H9 (cell line): ENCODE measurements at regions not wholly inside any gene's neighbourhood (a gene's known extent, or its start where the extent isn't known, plus 50 kb on each side); places are given as distances from the start of the nearest gene placed in this dataset.

Experiments
- DNase-seq: peaks from one replicate; pipeline ENCODE4 v3.0.0-alpha.2; 2017
- H2AFZ ChIP-seq: one replicate; pipeline ENCODE4 v1.6.1; 2013; ENCODE audit warnings: mild to moderate bottlenecking, low read length, control low read depth, moderate library complexity
- H2AK5ac ChIP-seq: 2 replicates; pipeline ENCODE4 v1.6.1; 2013; ENCODE audit warnings: low read length, control low read depth, mixed read lengths; ENCODE audit not compliant: insufficient read length
- H2BK120ac ChIP-seq: one replicate; pipeline ENCODE4 v1.6.1; 2013; ENCODE audit warnings: low read depth, mild to moderate bottlenecking, low read length, control low read depth, inconsistent platforms; ENCODE audit not compliant: poor library complexity, severe bottlenecking
- H2BK12ac ChIP-seq: 2 replicates; pipeline ENCODE4 v1.6.1; 2013; ENCODE audit warnings: low read length, control low read depth, mixed read lengths, low read depth; ENCODE audit not compliant: insufficient read length
- H2BK15ac ChIP-seq: 2 replicates; pipeline ENCODE4 v1.6.1; 2013; ENCODE audit warnings: low read depth, low read length, control low read depth
- H2BK20ac ChIP-seq: one replicate; pipeline ENCODE4 v1.6.1; 2013; ENCODE audit warnings: low read depth, mild to moderate bottlenecking, low read length, control low read depth, inconsistent platforms; ENCODE audit not compliant: poor library complexity, severe bottlenecking
- H2BK5ac ChIP-seq: 2 replicates; pipeline ENCODE4 v1.6.1; 2013; ENCODE audit warnings: low read length, control low read depth, mixed read lengths; ENCODE audit not compliant: insufficient read length
- H3K14ac ChIP-seq: 2 replicates; pipeline ENCODE4 v1.6.1; 2013; ENCODE audit warnings: low read length, control low read depth; ENCODE audit not compliant: insufficient read depth
- H3K18ac ChIP-seq: 2 replicates; pipeline ENCODE4 v1.6.1; 2013; ENCODE audit warnings: low read depth, mild to moderate bottlenecking, mixed read lengths, low read length, control low read depth; ENCODE audit not compliant: insufficient read length
- H3K23ac ChIP-seq: 2 replicates; pipeline ENCODE4 v1.6.1; 2013; ENCODE audit warnings: low read length, control low read depth, mixed read lengths, low read depth; ENCODE audit not compliant: insufficient read length
- H3K23me2 ChIP-seq: 2 replicates; pipeline ENCODE4 v1.6.1; 2013; ENCODE audit warnings: low read depth, mild to moderate bottlenecking, mixed read lengths, low read length, control low read depth; ENCODE audit not compliant: insufficient read length, poor library complexity, severe bottlenecking
- H3K27ac ChIP-seq: 2 replicates; pipeline ENCODE4 v1.5.1; 2013; ENCODE audit warnings: low read length, control low read depth, mixed read lengths, low read depth; ENCODE audit not compliant: insufficient read length
- H3K27me3 ChIP-seq: 2 replicates; pipeline ENCODE4 v1.6.1; 2013; ENCODE audit warnings: low read length, control low read depth, inconsistent platforms; ENCODE audit not compliant: insufficient read depth
- H3K4ac ChIP-seq: 2 replicates; pipeline ENCODE4 v1.6.1; 2013; ENCODE audit warnings: low read depth, mild to moderate bottlenecking, control low read depth, inconsistent platforms, low read length, moderate library complexity
- H3K4me1 ChIP-seq: 2 replicates; pipeline ENCODE4 v1.6.1; 2013; ENCODE audit warnings: low read length, control low read depth, inconsistent platforms; ENCODE audit not compliant: insufficient read depth
- H3K4me2 ChIP-seq: 2 replicates; pipeline ENCODE4 v1.6.1; 2013; ENCODE audit warnings: low read length, control low read depth, mixed read lengths; ENCODE audit not compliant: insufficient read length, insufficient read depth
- H3K56ac ChIP-seq: 2 replicates; pipeline ENCODE4 v1.6.1; 2013; ENCODE audit warnings: low read depth, mild to moderate bottlenecking, mixed read lengths, low read length, control low read depth; ENCODE audit not compliant: insufficient read length
- H3K79me1 ChIP-seq: 2 replicates; pipeline ENCODE4 v1.6.1; 2013; ENCODE audit warnings: low read depth, mild to moderate bottlenecking, moderate library complexity, low read length, control low read depth, inconsistent platforms; ENCODE audit not compliant: insufficient read depth, poor library complexity, severe bottlenecking
- H3K79me2 ChIP-seq: 2 replicates; pipeline ENCODE4 v1.6.1; 2013; ENCODE audit warnings: low read length, control low read depth, inconsistent platforms; ENCODE audit not compliant: insufficient read depth
- H3K9ac ChIP-seq: 2 replicates; pipeline ENCODE4 v1.6.1; 2013; ENCODE audit warnings: low read length, control low read depth, mixed read lengths; ENCODE audit not compliant: insufficient read length; ENCODE audit errors: extremely low read depth
- H3K9me3 ChIP-seq: one replicate; pipeline ENCODE4 v1.6.1; 2013; ENCODE audit warnings: low read depth, low read length, inconsistent platforms; ENCODE audit not compliant: control insufficient read depth
- H3T11ph ChIP-seq: one replicate; pipeline ENCODE4 v1.6.1; 2013; ENCODE audit warnings: mild to moderate bottlenecking, low read length, control low read depth, inconsistent platforms
- H4K20me1 ChIP-seq: one replicate; pipeline ENCODE4 v1.6.1; 2013; ENCODE audit not compliant: control insufficient read depth, insufficient read length, insufficient read depth
- H4K5ac ChIP-seq: 2 replicates; pipeline ENCODE4 v1.6.1; 2013; ENCODE audit warnings: low read depth, mild to moderate bottlenecking, mixed read lengths, low read length, control low read depth; ENCODE audit not compliant: insufficient read length
- H4K8ac ChIP-seq: replicated peaks from 2 replicates; pipeline ENCODE4 v1.6.1; 2013; ENCODE audit warnings: low read length, control low read depth, mixed read lengths, low read depth; ENCODE audit not compliant: insufficient read length
- H4K91ac ChIP-seq: 2 replicates; pipeline ENCODE4 v1.6.1; 2013; ENCODE audit warnings: low read depth, mild to moderate bottlenecking, moderate library complexity, mixed read lengths, low read length, control low read depth; ENCODE audit not compliant: insufficient read length
- H3K27ac Mint-ChIP-seq, 3 experiments: 2 replicates in 2 of 3; 3 replicates in 1 of 3; pipeline ENCODE4 v1.8.0; 2020 to 2021; ENCODE audit warnings: mixed read lengths in 3 of 3, mild to moderate bottlenecking in 1 of 3, moderate library complexity in 1 of 3
- H3K27me3 Mint-ChIP-seq: 2 replicates; pipeline ENCODE4 v1.8.0; 2021; ENCODE audit warnings: low read depth, mild to moderate bottlenecking, moderate library complexity, mixed read lengths
- H3K36me3 Mint-ChIP-seq, 3 experiments: 2 replicates in 2 of 3; 3 replicates in 1 of 3; pipeline ENCODE4 v1.8.0; 2020 to 2021; ENCODE audit warnings: low read depth in 3 of 3, mixed read lengths in 3 of 3; ENCODE audit not compliant: insufficient read depth in 1 of 3
- H3K4me1 Mint-ChIP-seq, 2 experiments: 2 replicates each; pipeline ENCODE4 v1.8.0; 2020; ENCODE audit warnings: mixed read lengths in 2 of 2
- H3K4me3 Mint-ChIP-seq, 2 experiments: 2 replicates in 1 of 2; 3 replicates in 1 of 2; pipeline ENCODE4 v1.8.0; 2020 to 2021; ENCODE audit warnings: mild to moderate bottlenecking in 2 of 2, mixed read lengths in 2 of 2, moderate library complexity in 1 of 2
- H3K9me3 Mint-ChIP-seq, 2 experiments: 2 replicates in 1 of 2; 3 replicates in 1 of 2; pipeline ENCODE4 v1.8.0; 2020; ENCODE audit warnings: mild to moderate bottlenecking in 2 of 2, mixed read lengths in 2 of 2, moderate library complexity in 1 of 2
- WGBS: extraction: QIAGEN DNeasy Blood & Tissue Kit; methylation state at CpG from one replicate; pipeline ENCODE4 v1.1.7; 2013; ENCODE audit warnings: missing lambda C conversion rate, low lambda C conversion rate, mixed read lengths; ENCODE audit not compliant: insufficient read length; ENCODE audit errors: extremely low coverage; 5-methylcytosine and 5-hydroxymethylcytosine counted together
- TF ChIP-seq, protein P1 (sequence below): fragments of 200-600 bp; sonication (generic); conservative IDR thresholded peaks from 3 replicates; pipeline ENCODE4 v1.8.0; 2021; ENCODE audit warnings: antibody characterized with exemption, mild to moderate bottlenecking

DNA sequence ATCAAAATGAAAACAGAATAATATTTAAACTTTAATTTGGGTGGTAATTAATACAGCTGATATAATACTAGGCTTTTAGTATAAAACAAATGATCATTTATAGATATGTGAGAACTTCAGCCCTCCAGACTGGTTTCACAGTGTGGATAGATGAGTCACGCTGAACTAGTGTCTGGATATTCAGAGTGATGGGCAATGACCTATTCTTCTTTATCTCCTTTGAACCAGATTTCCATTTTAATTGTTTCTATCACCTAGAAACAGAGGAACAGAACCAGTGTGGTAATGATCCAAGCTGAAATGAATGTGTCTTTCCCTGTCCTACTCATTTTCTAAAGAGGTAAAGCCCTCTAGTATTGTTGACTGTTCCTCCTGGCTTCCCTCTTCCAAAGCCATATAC, 155.2 kb upstream of the GK2 start:
- no CpG with 5 or more reads among the region's 1 CpG for WGBS
- H3K4me2 ChIP-seq: no peak overlapping the region
- H4K20me1 ChIP-seq: no peaks in the 10 kb centered on the region
- Mint-ChIP-seq H3K27me3 (no peaks in the 10 kb centered on the region), H3K4me1 (peaks cover 10 to 21% of the 10 kb centered on the region in 2 experiments), H3K9me3 (no peaks in the 10 kb centered on the region; a peak in 1 of 5 replicates), H3K27ac (no peak overlapping the region), H3K4me3 (no peak overlapping the region), H3K36me3 (no peaks in the 10 kb centered on the region; a peak in 2 of 7 replicates)
- H3K9ac ChIP-seq: no peak overlapping the region
- H2BK12ac ChIP-seq: no peak overlapping the region
- no peak overlapping the region for H3K27ac ChIP-seq
- no peak overlapping the region for H3K23ac ChIP-seq
- DNase-seq: no peak
- TF ChIP-seq, protein P1, sequence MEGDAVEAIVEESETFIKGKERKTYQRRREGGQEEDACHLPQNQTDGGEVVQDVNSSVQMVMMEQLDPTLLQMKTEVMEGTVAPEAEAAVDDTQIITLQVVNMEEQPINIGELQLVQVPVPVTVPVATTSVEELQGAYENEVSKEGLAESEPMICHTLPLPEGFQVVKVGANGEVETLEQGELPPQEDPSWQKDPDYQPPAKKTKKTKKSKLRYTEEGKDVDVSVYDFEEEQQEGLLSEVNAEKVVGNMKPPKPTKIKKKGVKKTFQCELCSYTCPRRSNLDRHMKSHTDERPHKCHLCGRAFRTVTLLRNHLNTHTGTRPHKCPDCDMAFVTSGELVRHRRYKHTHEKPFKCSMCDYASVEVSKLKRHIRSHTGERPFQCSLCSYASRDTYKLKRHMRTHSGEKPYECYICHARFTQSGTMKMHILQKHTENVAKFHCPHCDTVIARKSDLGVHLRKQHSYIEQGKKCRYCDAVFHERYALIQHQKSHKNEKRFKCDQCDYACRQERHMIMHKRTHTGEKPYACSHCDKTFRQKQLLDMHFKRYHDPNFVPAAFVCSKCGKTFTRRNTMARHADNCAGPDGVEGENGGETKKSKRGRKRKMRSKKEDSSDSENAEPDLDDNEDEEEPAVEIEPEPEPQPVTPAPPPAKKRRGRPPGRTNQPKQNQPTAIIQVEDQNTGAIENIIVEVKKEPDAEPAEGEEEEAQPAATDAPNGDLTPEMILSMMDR: no peak
- H2BK20ac ChIP-seq: no peak overlapping the region
- H3K4ac ChIP-seq: no peak overlapping the region
- H3K27me3 ChIP-seq: no peaks in the 10 kb centered on the region
- no peak overlapping the region for H4K8ac ChIP-seq
- H2BK15ac ChIP-seq: no peak overlapping the region
- no peak overlapping the region for H3K18ac ChIP-seq
- no peaks in the 10 kb centered on the region for H3K23me2 ChIP-seq
- H2AK5ac ChIP-seq: no peak overlapping the region
- no peak overlapping the region for H2AFZ ChIP-seq
- H3K4me1 ChIP-seq: peaks cover 3% of the 10 kb centered on the region; the same call in 1 of the 2 replicates
- no peak overlapping the region for H3T11ph ChIP-seq
- no peaks in the 10 kb centered on the region for H3K79me2 ChIP-seq
- no peak overlapping the region for H3K14ac ChIP-seq
- H2BK5ac ChIP-seq: no peak overlapping the region
- H2BK120ac ChIP-seq: no peak overlapping the region
- no peak overlapping the region for H4K5ac ChIP-seq
- no peak overlapping the region for H4K91ac ChIP-seq
- no peaks in the 10 kb centered on the region for H3K9me3 ChIP-seq
- H3K79me1 ChIP-seq: no peaks in the 10 kb centered on the region
- H3K56ac ChIP-seq: no peak overlapping the region
